ENCODE measurements at regions not wholly inside any gene's neighbourhood (a gene's known extent, or its start where the extent isn't known, plus 50 kb on each side); places are given as distances from the start of the nearest gene placed in this dataset.

DNA sequence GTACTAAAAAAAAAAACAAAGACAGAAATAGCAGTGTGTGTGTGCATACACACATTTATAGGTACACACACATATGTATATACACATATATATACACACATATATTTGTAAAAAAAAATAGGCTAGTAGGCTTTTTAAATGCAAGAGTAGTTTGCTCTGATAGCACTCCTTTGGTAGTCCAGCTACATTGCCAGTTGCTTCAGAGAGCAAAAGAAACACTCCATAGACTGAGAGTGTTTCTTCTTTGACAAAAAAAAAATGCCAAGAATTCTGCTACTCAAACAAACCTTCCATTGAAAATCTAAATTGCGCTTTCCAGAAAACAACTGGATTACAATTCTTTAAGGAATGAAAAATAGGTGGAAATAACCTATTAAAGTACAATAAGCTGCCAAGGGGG is 365.9 kb upstream of the GALNT5 start:
- ChIA-PET POLR2A (interaction anchor here (0.7 kb wide), 1 partner anchor 777 kb away, joined by 3 read pairs; no protein-coding TSS in a partner anchor), CTCF (interaction anchor here (0.7 kb wide), 1 partner anchor 1519 kb away, joined by 3 read pairs; no protein-coding TSS in a partner anchor)
- Mint-ChIP-seq H3K4me1 (peaks cover 39% of the 10 kb centered on the region), H3K36me3 (no peaks in the 10 kb centered on the region), H3K27ac (no peak overlapping the region), H3K27me3 (ENCODE audit: low read depth) (peaks cover 15% of the 10 kb centered on the region), H3K4me3 (no peak overlapping the region), H3K9me3 (no peaks in the 10 kb centered on the region)
- no peak for TF ChIP-seq ARID4B (CRISPR knock-in tag; IDR thresholded peaks at IDR 0.05; ENCODE audit: borderline replicate concordance)
- DNase-seq (ENCODE audit: low spot score) = no peak
- no peak for ATAC-seq

GRCh38 chr2:156892467-156893281 is 364.8 kb upstream of the GALNT5 start:
- ChIA-PET CTCF (interaction anchor here (0.6 to 1.1 kb wide), 2 partner anchors 291 to 557 kb away, joined by 3 read pairs; no protein-coding TSS in a partner anchor), POLR2A (no interaction called here)
- Mint-ChIP-seq H3K27ac (no peak overlapping the region), H3K27me3 (ENCODE audit: low read depth) (peaks cover 15% of the 10 kb centered on the region), H3K4me1 (peaks cover 39% of the 10 kb centered on the region), H3K36me3 (no peaks in the 10 kb centered on the region), H3K4me3 (peak overlapping the region; percentile 57), H3K9me3 (peaks cover under 1% of the 10 kb centered on the region)
- ATAC-seq (peak; percentile 93), DNase-seq (ENCODE audit: low spot score) (no peak)
- TF ChIP-seq MXD4 (CRISPR knock-in tag; IDR thresholded peaks at IDR 0.05; ENCODE audit: borderline replicate concordance) = no peak
- TF ChIP-seq, protein P1, sequence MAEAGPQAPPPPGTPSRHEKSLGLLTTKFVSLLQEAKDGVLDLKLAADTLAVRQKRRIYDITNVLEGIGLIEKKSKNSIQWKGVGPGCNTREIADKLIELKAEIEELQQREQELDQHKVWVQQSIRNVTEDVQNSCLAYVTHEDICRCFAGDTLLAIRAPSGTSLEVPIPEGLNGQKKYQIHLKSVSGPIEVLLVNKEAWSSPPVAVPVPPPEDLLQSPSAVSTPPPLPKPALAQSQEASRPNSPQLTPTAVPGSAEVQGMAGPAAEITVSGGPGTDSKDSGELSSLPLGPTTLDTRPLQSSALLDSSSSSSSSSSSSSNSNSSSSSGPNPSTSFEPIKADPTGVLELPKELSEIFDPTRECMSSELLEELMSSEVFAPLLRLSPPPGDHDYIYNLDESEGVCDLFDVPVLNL (CRISPR knock-in tag; IDR thresholded peaks at IDR 0.05; ENCODE audit: borderline replicate concordance, low read depth) = no peak
- TF ChIP-seq MLX (CRISPR knock-in tag; IDR thresholded peaks at IDR 0.05) = no peak
- TF ChIP-seq ZNF532 (CRISPR knock-in tag; IDR thresholded peaks at IDR 0.05; ENCODE audit: borderline replicate concordance) = no peak
- no peak for TF ChIP-seq OVOL2 (CRISPR knock-in tag; IDR thresholded peaks at IDR 0.05; ENCODE audit: borderline replicate concordance)
- no peak for TF ChIP-seq MYBL2 (CRISPR knock-in tag; IDR thresholded peaks at IDR 0.05)
- no peak for TF ChIP-seq HMGA2 (CRISPR knock-in tag; IDR thresholded peaks at IDR 0.05)
- no peak for TF ChIP-seq FOXP1 (CRISPR knock-in tag; IDR thresholded peaks at IDR 0.05; ENCODE audit: borderline replicate concordance)
- no peak for TF ChIP-seq PRRX2 (CRISPR knock-in tag; IDR thresholded peaks at IDR 0.05)
- TF ChIP-seq KAT7 (CRISPR knock-in tag; IDR thresholded peaks at IDR 0.05; ENCODE audit: borderline replicate concordance) = no peak
- TF ChIP-seq USF1 (CRISPR knock-in tag; IDR thresholded peaks at IDR 0.05) = no peak
- no peak for TF ChIP-seq GABPB1 (CRISPR knock-in tag; IDR thresholded peaks at IDR 0.05)
- TF ChIP-seq ATF1 (CRISPR knock-in tag; IDR thresholded peaks at IDR 0.05) = no peak
- TF ChIP-seq PRDM15 (CRISPR knock-in tag; IDR thresholded peaks at IDR 0.05) = no peak
- no peak for TF ChIP-seq ZNF671 (CRISPR knock-in tag; IDR thresholded peaks at IDR 0.05)
